Keratinocyte (primary cell): ENCODE measurements at regions not wholly inside any gene's neighbourhood (a gene's known extent, or its start where the extent isn't known, plus 50 kb on each side); places are given as distances from the start of the nearest gene placed in this dataset.

ENCODE experiments used
- DNase-seq: peaks from one replicate; pipeline ENCODE4 v3.0.0-alpha.2; 2011; ENCODE audit warnings: low read depth, missing footprints, low spot score
- FAIRE-seq: peaks from 2 replicates; lab custom pipeline; 2011; peaks lifted over from hg19 to GRCh38; lab: Jason Lieb, UNC
- H2AFZ ChIP-seq: 2 replicates; pipeline ENCODE4 v1.6.0; 2012; ENCODE audit warnings: low read length, control low read depth, inconsistent platforms; ENCODE audit not compliant: control insufficient read depth
- H3K27ac ChIP-seq: 2 replicates; pipeline ENCODE4 v1.5.1; 2011; ENCODE audit warnings: low read length; ENCODE audit not compliant: control insufficient read depth, insufficient read depth
- H3K27me3 ChIP-seq: 3 replicates; pipeline ENCODE4 v1.6.0; 2011; ENCODE audit warnings: low read length; ENCODE audit not compliant: control insufficient read depth, insufficient read depth; ENCODE audit errors: extremely low read depth
- H3K36me3 ChIP-seq, 2 experiments: 2 replicates in 1 of 2; 3 replicates in 1 of 2; pipeline ENCODE4 v1.5.1; 2011; ENCODE audit warnings: low read length in 2 of 2, mild to moderate bottlenecking in 1 of 2; ENCODE audit not compliant: control insufficient read depth in 2 of 2, insufficient read depth in 2 of 2; ENCODE audit errors: extremely low read depth in 1 of 2
- H3K4me1 ChIP-seq: 3 replicates; pipeline ENCODE4 v1.5.1; 2011; ENCODE audit warnings: low read length; ENCODE audit not compliant: control insufficient read depth, insufficient read depth; ENCODE audit errors: extremely low read depth
- H3K4me2 ChIP-seq: 3 replicates; pipeline ENCODE4 v1.6.0; 2011; ENCODE audit warnings: low read depth, low read length; ENCODE audit not compliant: control insufficient read depth, insufficient read depth; ENCODE audit errors: extremely low read depth
- H3K4me3 ChIP-seq, 3 experiments: fragments of 200-600 bp in 1 of 3; sonication (generic) in 1 of 3; 2 replicates in 2 of 3; 3 replicates in 1 of 3; pipeline ENCODE4 v1.5.1; 2011 to 2016; ENCODE audit warnings: low read length in 3 of 3, mild to moderate bottlenecking in 3 of 3, control low read depth in 2 of 3, inconsistent platforms in 1 of 3, low read depth in 1 of 3, mixed read lengths in 1 of 3, mixed run types in 1 of 3, moderate library complexity in 1 of 3; ENCODE audit not compliant: control insufficient read depth in 2 of 3, insufficient read depth in 2 of 3; ENCODE audit errors: extremely low read depth in 1 of 3
- H3K79me2 ChIP-seq: 2 replicates; pipeline ENCODE4 v1.6.0; 2012; ENCODE audit warnings: low read length; ENCODE audit not compliant: control insufficient read depth, insufficient read depth
- H3K9ac ChIP-seq: 3 replicates; pipeline ENCODE4 v1.6.0; 2011; ENCODE audit warnings: low read length; ENCODE audit not compliant: control insufficient read depth, insufficient read depth; ENCODE audit errors: extremely low read depth
- H3K9me1 ChIP-seq: 3 replicates; pipeline ENCODE4 v1.6.0; 2011; ENCODE audit warnings: low read length; ENCODE audit not compliant: control insufficient read depth, insufficient read depth; ENCODE audit errors: extremely low read depth
- H3K9me3 ChIP-seq: 2 replicates; pipeline ENCODE4 v1.5.1; 2012; ENCODE audit warnings: low read depth, low read length; ENCODE audit not compliant: control insufficient read depth
- H4K20me1 ChIP-seq: 3 replicates; pipeline ENCODE4 v1.6.0; 2011; ENCODE audit warnings: low read length; ENCODE audit not compliant: control insufficient read depth, insufficient read depth; ENCODE audit errors: extremely low read depth
- EZH2 ChIP-seq: IDR thresholded peaks from one replicate; pipeline ENCODE4 v1.6.1; 2012; ENCODE audit warnings: inconsistent platforms, mild to moderate bottlenecking, low read length, moderate library complexity
- dilution Hi-C: fragments of 300-500 bp; cut with MboI; formaldehyde crosslinking; loops from one replicate; pipeline ENCODE4 v1.7.0; 2020; ENCODE audit warnings: low sequenced_read_pairs; ENCODE audit not compliant: extremely low pct_ligation_motif_present
- TF ChIP-seq, protein P1 (sequence below), 3 experiments: IDR thresholded peaks in 1 of 3; conservative IDR thresholded peaks in 1 of 3; optimal IDR thresholded peaks in 1 of 3; 2 replicates in 2 of 3; 3 replicates in 1 of 3; pipeline versions ENCODE3 to v1.5.1; 2011; ENCODE audit warnings: low read length in 3 of 3, mild to moderate bottlenecking in 3 of 3, moderate library complexity in 2 of 3, control low read depth in 1 of 3, inconsistent platforms in 1 of 3; ENCODE audit not compliant: insufficient read depth in 2 of 3; ENCODE audit errors: extremely low read depth in 1 of 3

DNA sequence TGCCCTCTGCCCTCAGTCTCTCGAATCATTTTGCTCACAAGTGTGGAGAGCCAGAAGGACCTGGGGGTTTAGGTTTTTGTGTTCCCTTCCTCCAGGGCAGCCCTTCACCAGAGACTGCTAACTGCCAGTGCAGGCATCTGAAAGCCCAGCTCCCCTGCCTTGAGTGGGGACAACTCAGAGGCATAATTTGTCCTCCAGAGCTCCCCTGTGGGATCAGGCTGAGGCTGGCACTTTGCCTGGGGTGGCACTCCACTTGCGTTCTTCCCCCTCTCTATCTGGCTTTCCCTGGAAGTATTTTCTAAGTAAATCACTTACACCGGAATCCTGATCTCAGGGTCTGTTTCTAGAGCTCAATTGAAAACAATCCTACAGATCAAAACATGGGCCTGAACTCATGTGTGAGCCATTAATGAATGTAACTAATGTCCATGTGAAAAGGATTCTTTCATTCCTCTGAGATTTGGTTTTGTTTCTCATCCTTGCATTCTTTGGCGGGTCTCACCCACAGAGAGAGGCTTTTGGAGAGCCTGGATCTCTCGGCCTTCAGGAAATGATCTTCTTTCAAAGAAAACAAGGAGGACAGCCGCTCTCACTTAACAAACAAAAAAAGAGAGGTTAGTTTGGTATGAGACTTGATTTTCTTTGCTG is 125.7 kb upstream of the RIPOR2 start:
- H3K4me1 ChIP-seq: no peaks in the 10 kb centered on the region
- no peaks in the 10 kb centered on the region for H3K79me2 ChIP-seq
- H3K27me3 ChIP-seq: no peaks in the 10 kb centered on the region
- no peak overlapping the region for H3K4me2 ChIP-seq
- H4K20me1 ChIP-seq: no peaks in the 10 kb centered on the region
- no peak overlapping the region for H2AFZ ChIP-seq
- no peaks in the 10 kb centered on the region for H3K9me1 ChIP-seq
- no peaks in the 10 kb centered on the region for H3K36me3 ChIP-seq
- H3K4me3 ChIP-seq: no peak overlapping the region
- H3K9me3 ChIP-seq: no peaks in the 10 kb centered on the region
- TF ChIP-seq, protein P1, sequence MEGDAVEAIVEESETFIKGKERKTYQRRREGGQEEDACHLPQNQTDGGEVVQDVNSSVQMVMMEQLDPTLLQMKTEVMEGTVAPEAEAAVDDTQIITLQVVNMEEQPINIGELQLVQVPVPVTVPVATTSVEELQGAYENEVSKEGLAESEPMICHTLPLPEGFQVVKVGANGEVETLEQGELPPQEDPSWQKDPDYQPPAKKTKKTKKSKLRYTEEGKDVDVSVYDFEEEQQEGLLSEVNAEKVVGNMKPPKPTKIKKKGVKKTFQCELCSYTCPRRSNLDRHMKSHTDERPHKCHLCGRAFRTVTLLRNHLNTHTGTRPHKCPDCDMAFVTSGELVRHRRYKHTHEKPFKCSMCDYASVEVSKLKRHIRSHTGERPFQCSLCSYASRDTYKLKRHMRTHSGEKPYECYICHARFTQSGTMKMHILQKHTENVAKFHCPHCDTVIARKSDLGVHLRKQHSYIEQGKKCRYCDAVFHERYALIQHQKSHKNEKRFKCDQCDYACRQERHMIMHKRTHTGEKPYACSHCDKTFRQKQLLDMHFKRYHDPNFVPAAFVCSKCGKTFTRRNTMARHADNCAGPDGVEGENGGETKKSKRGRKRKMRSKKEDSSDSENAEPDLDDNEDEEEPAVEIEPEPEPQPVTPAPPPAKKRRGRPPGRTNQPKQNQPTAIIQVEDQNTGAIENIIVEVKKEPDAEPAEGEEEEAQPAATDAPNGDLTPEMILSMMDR (optimal IDR thresholded peaks at IDR 0.05 in 1 of 3, IDR thresholded peaks at IDR 0.05 in 1 of 3, conservative IDR thresholded peaks at IDR 0.05 in 1 of 3; ENCODE audit: extremely low read depth in 1 of 3, insufficient read depth in 2 of 3, low read length in 3 of 3): no peak
- TF ChIP-seq EZH2: no peak
- dilution Hi-C loops: no loop called here
- H3K27ac ChIP-seq: no peak overlapping the region
- no peak for DNase-seq
- FAIRE-seq: no peak
- H3K9ac ChIP-seq: no peak overlapping the region

DNA sequence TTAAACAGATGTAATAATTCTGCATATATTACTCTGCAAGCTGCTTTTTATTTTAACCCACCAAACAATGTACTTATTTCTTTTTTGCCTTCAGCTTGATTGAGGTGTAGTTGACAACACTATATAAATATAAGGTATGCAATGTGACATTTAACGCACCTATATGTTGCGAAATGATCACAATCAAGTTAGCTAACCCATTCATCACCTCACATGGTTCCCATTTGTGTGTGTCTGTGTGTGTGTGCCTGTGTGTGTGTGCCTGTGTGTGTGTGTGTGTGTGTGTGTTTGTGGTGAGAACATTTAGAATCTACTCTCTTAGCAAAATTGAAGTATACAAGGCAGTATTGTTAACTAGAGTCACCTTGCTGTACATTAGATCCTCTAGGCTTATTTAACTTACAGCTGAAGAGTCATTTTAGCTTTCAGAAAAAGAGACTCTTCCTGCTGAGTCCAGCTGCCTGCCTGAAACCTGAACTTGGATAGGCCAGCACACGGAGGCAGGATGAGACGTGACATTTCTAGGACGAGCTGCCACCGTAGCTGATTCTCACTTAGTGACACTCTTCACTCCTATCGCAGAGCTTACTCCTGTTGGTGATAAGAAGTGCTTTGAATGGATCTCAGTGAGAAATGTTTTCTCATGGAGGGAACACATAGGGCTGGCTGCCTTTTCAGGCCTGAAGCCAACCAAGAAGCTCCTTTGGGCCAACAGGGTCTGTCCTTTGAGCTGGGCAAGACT is 126.5 kb upstream of the RIPOR2 start:
- FAIRE-seq: no peak
- no peak overlapping the region for H3K4me3 ChIP-seq
- dilution Hi-C loops: no loop called here

More for the DNA sequence above, 126.5 kb upstream of the RIPOR2 start:
- no peaks in the 10 kb centered on the region for H3K4me1 ChIP-seq
- no peaks in the 10 kb centered on the region for H3K79me2 ChIP-seq
- no peak overlapping the region for H2AFZ ChIP-seq
- DNase-seq: no peak
- no peak overlapping the region for H3K4me2 ChIP-seq
- H3K9me3 ChIP-seq: no peaks in the 10 kb centered on the region
- no peaks in the 10 kb centered on the region for H3K36me3 ChIP-seq
- no peaks in the 10 kb centered on the region for H3K9me1 ChIP-seq
- H4K20me1 ChIP-seq: no peaks in the 10 kb centered on the region
- no peak overlapping the region for H3K9ac ChIP-seq
- no peak overlapping the region for H3K27ac ChIP-seq
- no peaks in the 10 kb centered on the region for H3K27me3 ChIP-seq
- TF ChIP-seq, protein P1 (optimal IDR thresholded peaks at IDR 0.05 in 1 of 3, IDR thresholded peaks at IDR 0.05 in 1 of 3, conservative IDR thresholded peaks at IDR 0.05 in 1 of 3; ENCODE audit: extremely low read depth in 1 of 3, insufficient read depth in 2 of 3, low read length in 3 of 3): no peak
- no peak for TF ChIP-seq EZH2
